ENCODE measurements at regions not wholly inside any gene's neighbourhood (a gene's known extent, or its start where the extent isn't known, plus 50 kb on each side); places are given as distances from the start of the nearest gene placed in this dataset.

DNA sequence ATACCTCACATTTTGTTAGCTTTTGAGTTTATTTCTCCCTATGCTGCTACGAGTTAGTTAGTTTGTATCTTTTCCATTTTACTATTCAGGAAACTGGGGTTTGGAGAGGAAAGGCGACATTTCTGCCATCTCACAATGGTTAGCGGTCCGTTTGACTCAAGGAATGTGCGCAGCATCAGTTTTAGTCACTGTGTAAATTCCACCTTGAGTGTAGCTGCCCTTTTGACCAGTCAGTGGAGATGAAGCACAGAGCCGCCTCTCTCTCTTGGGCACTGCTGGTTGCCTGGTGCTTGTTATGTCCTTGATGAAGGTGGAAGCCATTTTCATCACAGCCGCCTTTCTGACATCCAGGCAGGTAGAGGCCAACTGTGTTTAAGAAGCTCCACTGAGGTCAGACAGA is 185.5 kb downstream of the SCP2D1 start:
- no peak for DNase-seq (ENCODE audit: low spot score)

DNA sequence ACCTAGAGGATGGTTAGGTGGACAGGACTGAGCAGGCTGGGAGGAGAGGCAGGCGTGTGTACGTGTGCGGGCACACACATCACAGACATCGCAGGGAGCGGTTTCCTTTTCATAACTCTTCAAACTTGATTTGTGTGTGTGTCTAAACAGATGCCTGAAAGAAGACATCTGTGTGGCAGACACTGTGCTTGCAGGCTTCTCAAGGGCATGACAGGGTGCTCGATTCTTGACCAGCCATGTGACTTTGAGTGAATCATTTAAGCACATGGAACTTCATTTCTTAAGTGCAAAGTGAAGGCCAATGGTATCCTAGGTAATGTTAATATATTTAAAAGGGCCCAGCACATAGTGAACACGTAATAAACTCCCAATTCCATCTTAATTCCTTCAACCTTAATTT is 186.5 kb downstream of the SCP2D1 start:
- no peak for DNase-seq (ENCODE audit: low spot score)

DNA sequence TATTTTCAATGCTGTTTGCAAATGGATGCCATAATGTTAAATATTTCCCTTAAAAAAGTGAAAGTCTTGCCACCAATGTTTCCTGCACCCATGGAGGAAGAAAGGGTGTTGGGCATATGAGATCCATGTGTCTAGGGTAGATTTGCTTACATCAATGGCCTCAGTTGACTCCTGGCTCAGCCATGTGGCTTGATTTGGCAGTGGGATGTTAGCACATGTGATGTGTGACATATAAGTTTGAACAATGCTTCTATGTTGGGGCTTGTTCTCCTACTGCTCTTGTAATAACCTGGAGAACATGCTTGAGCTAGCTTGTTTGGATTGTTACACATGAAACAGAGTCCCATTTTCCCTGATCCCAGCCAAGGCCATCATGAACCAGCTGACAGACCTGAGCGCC is 187.6 kb downstream of the SCP2D1 start:
- no peak for DNase-seq (ENCODE audit: low spot score)

DNA sequence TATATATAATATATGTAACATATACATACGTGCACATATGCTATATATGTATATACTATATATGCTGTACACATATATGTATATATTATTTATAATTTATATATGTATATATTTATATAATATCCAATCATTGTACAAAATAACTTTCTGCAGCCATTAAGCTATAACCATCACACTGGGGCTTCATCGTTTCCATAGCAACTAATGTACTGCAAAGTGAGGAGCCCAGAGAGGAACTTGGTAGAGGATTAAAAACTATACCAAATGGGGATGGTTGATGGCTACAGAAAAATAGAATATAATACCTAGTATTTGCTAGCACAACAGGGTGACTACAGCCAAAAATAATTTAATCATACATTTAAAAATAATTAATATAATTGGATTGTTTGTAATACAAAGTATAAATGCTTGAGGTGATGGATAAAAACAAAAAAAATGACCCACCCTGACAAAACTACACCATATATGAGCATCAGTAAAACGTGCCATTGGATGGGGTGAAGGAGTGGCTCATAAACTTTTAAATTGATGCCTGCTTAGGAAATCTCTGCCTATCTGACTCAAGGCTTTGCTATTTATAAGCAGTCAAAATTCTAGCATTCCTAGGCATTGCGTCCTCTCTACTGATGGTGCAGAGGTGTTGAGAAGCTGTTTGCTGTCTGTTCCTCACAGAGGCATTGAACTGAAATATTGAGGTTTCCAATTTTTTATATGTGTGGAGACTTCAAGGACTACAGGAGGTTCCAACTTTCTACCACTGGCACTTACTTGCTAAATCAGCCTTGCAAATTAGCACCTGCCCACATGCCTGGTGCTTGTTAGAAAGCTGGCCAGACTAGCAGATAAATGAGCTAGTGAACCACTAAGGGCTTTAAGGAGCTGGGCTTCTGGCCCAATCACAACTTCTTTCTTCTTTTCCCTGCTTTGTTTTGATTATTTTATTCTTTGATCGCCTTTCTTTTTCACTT is 190.1 kb downstream of the SCP2D1 start:
- no peak for DNase-seq (ENCODE audit: low spot score)

DNA sequence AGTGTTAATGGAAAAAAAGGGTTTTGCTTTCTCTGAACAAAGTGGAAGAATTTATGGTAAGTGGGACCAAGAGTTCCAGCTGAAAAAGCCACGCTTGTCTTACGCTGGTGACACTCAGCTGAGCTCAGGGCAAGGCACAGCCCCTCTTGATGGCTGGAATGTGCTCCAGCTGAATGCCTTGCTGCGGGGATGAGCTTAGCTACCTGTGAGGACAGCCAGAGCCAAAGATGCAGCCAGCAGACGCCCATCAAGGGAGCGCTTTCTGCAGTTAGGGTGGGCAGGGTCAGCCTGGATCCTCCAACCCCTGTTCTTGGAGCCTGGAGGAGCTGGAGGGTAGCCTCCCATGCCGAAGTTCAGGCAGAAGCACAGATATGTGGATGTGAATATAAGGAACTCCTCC is 191.4 kb downstream of the SCP2D1 start:
- no peak for DNase-seq (ENCODE audit: low spot score)

DNA sequence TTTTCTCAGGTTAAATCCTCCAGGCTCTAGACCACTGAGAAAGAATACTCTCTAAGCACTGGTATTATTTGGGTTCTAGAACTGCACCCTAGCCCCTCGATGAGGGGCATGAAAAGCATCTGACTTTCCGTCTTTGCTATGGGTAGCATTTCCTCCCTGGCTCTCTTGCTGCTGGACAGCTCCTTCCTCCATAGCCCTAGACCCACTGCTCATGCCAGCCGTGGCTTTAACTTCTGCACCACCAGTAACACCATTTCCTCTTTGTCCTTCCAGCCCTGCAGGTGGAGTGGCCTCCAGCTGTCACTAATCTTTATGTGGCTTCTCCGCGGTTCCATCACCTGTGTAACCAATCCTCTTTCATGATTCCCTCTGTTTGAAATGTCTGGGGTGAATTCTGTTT is 194.9 kb downstream of the SCP2D1 start:
- DNase-seq (ENCODE audit: low spot score): no peak

DNA sequence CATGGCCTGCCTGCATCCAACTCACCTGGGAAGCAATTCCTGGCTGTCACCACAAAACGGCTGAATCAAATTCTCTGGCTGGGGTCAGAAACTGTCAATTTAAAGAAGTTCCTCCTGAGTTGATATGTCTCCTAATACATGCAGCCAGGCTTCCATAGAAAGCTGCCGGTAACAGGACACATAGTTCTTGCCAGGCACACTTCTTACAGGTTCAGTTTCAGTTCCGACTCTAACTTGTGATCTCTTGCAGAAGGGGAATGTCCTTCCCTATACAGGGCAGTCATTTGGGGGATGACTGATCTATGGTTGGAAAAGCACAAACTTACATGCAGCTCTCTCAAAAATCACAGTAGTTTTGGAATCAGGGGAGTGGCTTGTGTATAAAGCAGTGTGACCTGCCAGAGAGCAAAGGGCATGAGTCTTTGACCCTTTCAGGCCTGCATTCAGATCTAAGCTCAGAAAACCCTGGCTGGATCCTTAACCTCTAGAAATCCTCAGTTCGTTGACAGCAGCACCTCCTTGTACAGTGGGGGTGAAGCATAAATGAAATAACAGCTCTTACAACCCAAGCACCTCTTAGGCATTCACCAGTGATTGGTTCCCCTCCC is 195.6 kb downstream of the SCP2D1 start:
- no peak for DNase-seq (ENCODE audit: low spot score)

DNA sequence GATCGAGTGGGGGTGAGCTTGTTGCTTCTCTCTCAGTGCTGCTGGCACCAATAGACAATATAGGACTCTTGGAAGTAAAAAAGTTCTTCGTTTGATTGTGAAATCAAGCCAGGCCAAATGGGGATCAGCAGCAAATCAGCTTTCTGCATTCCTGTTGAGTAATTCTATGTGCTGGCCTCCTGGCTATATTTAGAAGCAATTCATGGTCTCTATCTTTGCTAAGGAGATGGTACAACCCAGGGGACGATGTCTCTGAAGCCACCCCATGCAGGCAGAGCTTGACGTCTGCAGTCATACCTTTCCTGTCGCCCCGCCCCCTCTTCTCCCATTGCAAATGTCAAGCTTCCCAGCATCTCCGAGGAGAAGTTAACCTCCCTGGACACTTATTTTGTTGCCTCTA is 199.1 kb downstream of the SCP2D1 start:
- peak; percentile 41 for DNase-seq (ENCODE audit: low spot score)

DNA sequence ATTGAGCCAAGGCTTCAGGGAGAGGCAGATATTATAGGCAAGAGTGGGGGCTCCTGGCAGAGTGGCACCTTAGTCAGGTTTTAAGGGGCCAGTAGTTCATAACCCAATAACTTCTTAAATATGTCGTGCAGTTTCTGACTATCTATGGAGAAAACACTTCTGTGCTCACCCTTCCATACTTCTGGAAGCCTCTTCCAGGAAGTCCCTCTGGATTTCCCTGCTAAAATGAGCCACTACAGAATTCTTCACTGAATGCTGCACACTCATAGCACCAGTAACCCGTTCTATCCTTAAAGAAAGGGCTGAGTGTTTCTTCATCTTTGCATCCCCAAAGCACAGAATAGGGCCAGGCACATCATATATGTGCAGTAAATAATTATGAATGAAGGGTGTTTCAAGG is 198.5 kb upstream of the SLC24A3 start:
- no peak for DNase-seq (ENCODE audit: low spot score)

DNA sequence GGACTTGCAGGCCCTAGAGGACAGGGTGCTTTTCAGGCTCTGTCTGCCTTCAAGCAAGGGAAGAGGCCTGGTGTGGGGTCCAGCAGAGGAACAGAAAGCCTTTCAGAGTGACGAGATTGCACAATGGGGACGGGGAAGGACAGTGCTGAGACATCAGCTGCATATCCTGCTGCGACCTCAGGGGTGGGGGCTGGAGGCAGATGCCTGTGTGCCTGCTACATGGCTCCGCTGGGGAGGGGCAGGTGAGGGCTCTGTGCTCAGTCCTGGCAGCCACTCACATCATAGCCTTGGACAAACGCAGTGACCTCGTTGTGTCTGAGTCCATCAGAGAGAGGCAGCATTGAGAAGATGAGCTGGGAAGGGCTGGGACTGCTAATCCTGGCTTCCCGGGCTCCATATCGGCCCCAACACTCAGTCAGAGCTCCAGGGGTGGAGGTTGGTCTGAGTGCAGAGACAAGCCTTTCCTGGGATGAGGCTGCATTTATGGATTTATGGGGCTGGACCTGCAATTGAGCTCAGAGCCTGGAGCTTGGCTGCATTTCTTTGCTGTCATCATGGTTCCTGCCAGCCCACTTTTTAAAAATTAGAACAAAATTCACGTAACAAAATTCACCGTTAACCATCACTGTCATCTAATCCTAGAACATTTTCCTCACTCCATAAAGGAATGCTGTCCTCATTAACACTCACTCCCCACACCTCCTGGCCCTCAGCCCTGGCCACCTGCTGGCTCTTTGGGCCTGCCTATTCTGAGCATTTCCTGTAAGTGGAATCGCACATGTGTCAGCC is 196.9 kb upstream of the SLC24A3 start:
- DNase-seq (ENCODE audit: low spot score): peak; percentile 48

DNA sequence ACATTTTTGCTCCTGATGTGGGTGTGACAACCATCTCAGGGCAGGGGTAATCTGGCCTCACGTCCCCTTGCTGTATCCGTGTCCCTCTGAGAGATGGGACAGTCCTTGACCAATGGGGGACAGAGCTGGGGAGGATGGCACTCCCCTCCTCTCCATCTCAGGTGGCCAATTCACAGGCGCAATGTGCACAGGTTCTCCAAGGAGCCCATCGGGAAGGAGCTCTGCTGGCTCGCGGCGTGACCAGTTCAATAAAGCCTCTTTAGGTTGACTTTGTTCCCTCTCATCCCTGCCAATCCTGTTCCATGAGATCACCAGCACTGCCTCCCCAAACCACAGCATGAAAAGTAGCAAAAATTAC is 196.3 kb upstream of the SLC24A3 start:
- peak; percentile 14 for DNase-seq (ENCODE audit: low spot score)

DNA sequence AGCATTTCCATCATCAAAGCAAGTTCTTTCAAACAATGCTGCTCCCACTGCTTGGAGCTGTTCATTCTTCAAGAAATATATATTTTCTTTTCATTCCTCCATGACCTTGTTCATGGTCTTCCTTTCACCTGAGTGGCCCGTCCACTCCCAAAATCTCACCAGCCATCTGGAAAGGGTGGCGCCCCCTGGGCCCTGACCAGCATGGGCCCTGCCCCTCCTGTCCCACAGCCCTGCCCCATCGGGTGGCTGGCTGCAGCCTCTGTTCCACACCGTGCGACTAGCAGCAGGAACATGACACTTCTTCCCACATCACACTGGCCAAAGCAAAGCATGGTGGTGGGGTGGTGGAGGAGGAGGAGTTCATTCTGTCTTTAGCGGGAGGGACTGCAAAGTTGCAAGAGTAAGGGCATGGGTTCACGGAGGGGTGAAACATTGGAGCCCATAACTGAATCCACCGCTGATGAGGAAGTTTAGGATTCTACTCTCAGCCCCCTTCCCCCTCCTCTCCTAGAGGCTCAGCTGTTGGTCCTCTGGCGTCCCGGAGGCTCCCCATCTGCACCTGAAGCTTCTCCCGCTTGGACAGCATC is 195.2 kb upstream of the SLC24A3 start:
- peak; percentile 37 for DNase-seq (ENCODE audit: low spot score)

DNA sequence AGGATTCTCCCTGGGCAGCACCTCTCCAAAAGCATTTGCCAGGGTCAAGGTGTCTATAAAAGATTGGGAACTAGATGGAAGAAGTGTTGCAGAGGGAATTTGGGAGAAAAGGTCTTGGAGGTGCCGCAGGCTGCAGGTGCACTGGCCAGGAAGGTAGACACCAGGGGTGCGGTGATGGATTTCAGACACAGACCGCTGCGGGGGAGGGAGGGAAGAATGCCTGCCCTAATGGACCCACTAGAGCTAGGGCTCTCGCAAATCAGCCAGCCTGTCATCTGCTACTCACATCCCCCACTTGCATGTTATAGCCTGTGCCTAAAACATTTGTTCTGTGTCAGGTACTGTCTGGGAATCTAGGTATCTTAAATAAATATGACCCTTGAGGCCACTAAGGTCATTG is 193.6 kb upstream of the SLC24A3 start:
- peak; percentile 30 for DNase-seq (ENCODE audit: low spot score)

DNA sequence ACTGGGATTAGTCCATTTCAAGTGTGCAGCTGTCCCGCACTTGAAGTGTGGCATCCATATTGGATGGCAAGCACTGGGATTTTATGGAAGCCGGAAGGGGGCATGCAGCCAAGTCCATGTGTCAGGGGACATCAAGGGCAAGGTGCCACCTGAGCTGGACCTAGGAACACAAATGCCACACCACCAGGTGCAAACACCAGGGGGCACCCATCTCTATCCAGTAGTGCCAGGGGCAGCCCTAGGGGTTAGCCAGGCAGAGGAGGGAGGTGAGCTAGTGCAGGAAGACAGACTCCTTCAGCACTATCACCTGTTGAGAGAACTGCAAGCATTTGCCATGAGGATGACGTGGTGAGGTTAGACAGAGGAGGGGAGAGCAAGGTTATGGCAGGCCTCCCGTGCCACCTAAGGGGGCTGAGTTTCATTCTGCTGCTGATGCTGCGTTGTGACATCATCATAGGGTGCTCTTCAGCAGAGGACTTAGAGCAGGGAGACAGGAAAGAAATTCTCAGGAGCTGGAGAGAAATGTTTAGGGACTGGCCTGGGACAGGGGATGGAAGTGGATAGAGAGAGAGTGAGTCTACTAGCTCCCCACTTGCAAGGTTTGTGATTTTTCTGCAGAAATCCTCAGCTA is 192.6 kb upstream of the SLC24A3 start:
- DNase-seq (ENCODE audit: low spot score): peak; percentile 33

DNA sequence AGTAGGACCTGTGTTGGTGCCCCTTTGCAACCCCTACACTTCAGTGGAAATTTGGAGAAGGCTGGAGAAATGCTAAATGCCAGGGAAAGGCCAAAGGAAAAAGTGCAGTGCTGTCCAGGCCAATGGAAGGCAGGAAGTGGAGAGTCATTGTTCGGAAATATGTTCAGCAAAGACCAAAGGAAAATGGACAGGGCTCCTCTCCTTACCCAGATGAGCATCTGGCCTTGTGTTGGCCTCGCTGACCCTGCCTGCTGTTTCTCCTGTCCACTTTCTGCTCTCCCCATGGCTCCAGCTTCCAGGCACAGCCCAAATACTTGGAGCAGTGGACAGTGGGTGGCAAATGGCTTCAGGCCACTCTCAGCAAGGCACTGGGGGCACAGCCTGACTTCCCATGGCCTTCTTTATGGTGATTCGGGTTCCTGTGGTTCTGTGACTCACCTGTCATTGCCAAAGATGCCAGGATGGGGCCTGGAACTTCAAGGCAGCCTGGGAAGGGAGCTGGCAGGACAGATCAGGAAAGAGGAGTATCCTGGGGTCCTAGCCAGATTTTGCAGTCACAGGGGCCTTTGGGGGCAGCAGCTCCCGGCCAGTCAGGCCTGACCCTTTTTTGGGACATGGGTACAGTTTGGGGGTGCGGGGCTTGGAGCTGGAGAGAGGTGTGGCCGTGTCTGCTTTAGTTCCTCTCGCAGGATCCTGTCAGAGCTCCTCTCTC is 190.9 kb upstream of the SLC24A3 start:
- peak; percentile 24 for DNase-seq (ENCODE audit: low spot score)

DNA sequence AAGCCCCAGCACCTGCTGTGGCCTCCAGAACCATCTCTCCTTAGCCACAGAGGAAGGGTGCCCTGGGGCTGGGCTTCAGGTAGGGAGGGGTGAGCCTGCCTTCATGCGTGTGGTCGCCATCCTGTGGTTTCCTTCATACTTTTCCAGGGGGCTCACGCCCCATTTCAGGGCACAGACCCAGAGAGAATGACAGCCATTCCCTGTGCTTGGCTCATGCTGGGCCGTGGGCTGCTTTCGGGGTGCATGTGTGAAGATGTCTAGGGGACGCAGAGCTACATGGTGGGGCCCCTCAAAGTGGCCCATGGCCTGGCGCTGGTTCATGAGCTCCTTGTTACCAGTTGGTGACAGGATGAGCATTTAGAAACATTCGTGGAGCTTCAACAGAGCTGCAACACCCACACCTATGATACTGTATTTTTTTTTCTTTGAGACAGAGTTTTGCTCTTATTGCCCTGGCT is 190.3 kb upstream of the SLC24A3 start:
- peak; percentile 25 for DNase-seq (ENCODE audit: low spot score)

DNA sequence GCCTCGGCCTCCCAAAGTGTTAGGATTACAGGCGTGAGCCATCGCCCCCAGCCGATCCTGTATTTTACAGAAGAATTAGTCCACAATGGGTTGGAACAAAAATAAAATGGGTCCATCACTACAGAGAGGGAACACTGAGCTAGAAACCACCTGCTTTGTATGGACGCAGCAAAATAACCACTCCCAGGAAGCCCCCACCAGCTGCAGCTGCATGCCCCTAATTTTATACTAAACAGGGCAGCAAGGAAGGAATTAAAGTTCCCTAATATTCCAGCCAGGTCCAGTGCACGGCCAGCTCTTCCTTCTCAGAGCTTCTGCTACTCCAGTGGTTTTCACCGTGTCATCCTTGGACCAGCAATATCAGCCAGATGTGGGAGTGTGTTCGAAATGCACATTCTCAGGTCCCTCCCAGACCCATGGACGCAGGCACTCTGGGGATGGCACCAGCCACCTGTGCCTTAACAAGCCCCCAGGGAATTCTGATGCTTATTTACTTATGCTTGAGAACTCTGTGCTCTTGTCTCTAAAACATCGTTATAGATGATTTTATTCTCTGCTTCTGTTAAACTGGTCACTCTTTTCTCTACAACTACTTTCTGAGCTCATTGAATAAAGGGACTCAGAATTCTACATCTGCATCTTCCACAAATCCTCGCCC is 189.5 kb upstream of the SLC24A3 start:
- peak; percentile 28 for DNase-seq (ENCODE audit: low spot score)

DNA sequence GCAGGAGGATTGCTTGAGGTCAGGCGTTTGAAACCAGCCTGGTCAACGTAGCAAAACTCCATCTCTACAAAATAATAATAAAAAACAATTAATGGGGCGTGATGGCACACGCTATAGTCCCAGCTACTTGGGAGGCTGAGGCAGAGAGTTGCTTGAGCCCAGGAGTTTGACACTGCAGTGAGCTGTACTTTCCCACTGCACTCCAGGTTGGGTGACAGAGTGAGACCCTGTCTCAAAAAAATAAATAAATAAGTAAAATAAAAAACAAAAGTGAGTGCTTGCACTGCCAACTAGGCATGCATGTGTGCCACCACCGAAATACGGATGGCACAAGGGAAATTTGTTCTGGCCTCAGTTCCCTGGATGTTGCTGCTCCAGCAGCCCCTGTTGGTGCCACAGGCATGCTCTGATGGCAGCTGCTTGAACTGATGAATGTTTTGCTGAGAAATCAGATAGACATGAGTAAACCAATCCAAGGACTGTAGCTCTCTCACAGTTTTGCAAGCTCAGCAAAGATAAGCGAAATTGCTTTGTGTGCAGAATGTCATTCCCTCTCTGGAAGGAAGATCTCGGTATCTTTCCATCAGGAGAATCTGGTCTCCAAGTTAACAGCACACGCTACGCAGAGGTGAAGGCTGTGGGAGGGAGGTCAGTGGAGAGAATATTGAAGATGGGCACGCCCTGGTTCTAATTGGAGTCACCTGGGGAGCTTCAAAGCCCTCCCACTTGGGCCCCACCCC is 188.0 kb upstream of the SLC24A3 start:
- DNase-seq (ENCODE audit: low spot score): peak; percentile 32

DNA sequence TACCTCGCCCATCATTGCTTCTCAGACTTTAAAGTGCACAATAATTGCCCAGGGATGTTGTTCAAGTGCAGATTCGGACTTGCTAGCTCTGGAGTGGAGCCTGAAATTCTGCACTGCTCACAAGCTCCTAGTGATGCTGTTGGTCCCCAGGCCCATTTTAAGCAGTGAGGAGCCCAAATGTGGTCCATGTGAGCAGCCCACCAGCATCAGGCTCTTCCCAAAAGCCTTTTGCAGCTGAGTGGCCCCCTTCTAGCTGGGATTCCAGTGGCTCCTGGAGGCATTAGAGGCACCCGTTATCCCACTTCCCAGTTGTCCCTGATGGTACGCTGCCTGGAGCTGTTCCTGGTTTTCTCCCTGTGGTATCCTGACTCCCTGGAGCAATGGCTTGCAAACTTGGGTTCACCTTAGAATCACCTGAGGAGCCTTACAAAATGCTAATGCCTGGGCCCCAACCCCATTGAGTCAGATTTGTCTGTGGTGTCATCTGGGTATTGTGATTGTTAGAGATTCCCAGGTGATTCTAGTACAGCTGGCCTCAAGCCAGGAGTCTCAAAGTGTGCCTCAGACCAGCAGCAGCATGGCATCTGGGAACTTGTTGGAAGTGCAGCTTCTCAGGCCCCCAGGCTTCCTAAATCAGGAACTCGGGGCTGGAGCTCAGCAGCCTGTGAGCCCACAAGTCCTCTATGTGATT is 186.9 kb upstream of the SLC24A3 start:
- peak; percentile 1 for DNase-seq (ENCODE audit: low spot score)

All from ureter (tissue), 1 donor.